GM21529 (cell line): ENCODE measurements at regions not wholly inside any gene's neighbourhood (a gene's known extent, or its start where the extent isn't known, plus 50 kb on each side); places are given as distances from the start of the nearest gene placed in this dataset.
"Not testable (repeated sequence)": the region's sequence is repeated elsewhere in the genome, so short reads cannot be mapped to it uniquely, and the experiment has no call there.

Experiments
- ATAC-seq: cut with Tn5 transposase; IDR thresholded peaks from one replicate; pipeline ENCODE4 v1.9.1; 2021; ENCODE audit not compliant: unreplicated experiment

DNA sequence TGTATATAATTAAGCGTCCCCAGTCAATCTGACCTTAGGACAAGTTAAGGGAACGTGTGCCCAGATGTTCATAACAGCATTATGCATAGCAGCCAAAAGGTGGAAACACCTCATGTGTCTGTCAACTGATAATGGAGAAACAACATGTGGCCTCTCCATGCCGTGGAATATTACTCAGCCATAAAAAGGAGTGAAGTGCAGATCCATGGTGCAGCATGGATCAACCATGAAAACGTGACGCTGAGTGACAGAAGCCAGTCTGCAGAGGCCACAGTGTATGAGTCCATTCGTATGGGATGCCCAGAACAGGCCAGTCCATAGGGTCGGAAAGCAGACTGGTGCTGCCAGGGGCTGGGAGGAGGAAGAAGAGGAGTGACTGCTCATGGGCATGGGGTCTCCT is 161.0 kb upstream of the CIBAR2 start:
- no peak for ATAC-seq

DNA sequence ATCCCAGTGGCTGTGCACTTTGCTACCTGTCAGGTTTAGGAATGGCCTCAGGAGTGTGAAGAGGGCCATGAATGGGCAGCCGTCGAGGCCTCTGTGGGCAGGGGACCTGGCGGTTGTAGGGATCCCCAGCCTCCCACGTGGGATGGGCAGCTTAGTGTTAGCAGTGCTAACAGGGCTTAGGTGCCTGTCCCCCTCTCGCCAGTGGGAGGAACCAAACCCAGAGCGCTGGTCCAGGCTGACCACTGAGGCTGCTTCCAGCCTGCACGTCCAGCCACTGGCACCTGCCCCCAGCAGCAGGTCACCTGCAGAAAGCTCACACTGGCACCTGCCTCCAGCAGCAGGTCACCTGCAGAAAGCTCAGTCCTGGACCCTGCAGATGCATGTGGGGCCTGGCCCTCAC is 162.2 kb upstream of the CIBAR2 start:
- no peak for ATAC-seq

DNA sequence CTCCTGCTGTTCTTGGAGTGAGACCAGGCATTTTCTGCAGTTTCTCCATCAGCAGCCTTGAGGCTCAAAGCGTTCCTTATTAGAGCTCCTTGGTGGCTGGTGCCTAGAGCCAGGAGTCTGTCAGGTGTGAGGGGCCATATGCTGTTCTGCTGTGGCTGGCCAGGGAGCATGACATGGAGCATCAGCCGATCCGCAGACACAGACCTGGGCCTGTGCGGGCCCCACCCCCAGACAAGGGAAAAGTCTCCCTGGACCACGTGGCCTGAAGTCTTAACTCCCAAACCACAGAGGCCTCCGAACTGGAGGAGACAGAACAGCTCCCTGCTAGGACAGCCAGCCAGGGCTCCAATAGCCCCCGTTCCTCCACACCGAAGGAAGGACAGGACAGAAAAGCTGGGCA is 162.7 kb upstream of the CIBAR2 start:
- ATAC-seq: no peak

GRCh38 chr16:85275533-85276249 is 163.4 kb upstream of the CIBAR2 start:
- ATAC-seq: peak; percentile 48

GRCh38 chr16:85276258-85276657 is 164.0 kb upstream of the CIBAR2 start:
- ATAC-seq: no peak

DNA sequence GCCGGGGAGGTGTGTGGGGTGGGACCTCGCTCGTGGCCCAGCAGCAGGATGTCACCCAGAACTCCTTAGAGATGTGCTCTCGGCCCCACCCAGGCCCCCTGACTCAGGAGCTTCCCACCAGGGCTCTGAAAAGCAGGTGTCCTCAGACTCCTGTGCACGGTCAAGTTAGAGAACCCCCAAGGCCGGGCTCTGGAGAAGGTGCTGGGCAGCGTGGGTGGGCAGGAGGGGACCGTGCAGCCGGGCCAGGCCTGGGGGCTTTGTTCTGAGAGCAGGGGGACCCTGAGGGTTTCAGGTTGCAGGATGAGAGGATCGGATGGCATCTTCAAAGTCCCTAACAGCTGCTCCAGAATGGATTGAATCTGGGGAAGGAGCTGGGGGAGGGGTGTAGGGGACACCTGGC is 164.4 kb upstream of the CIBAR2 start:
- ATAC-seq: no peak

- no peak for ATAC-seq
These were observed 166.6 kb upstream of the CIBAR2 start for GRCh38 chr16:85278839-85279238.

GRCh38 chr16:85279402-85279801 is 167.1 kb upstream of the CIBAR2 start:
- ATAC-seq: no peak

- no peak for ATAC-seq
These were observed 167.7 kb upstream of the CIBAR2 start for GRCh38 chr16:85279825-85280545.

GRCh38 chr16:85281181-85281580 is 168.9 kb upstream of the CIBAR2 start:
- no peak for ATAC-seq

DNA sequence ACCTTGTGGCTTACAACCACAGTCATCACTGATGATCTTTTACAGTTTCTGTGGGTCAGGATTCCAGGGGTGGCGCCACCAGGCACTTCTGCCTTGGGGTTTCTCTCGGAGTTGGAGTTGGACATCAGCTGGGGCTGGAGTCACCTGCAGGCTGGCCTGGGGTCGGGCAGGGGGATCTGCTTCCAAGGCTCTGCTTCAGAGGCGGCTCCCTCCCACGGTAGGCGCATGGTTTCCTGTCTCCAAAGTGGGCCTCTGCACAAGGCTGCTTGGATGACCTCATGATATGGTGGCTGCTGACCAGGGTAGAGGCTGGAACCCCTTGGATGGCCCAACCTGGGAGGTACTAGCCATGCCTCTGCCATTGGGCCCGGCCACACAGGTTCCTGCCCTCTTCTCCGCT is 170.6 kb upstream of the CIBAR2 start:
- ATAC-seq: no peak

DNA sequence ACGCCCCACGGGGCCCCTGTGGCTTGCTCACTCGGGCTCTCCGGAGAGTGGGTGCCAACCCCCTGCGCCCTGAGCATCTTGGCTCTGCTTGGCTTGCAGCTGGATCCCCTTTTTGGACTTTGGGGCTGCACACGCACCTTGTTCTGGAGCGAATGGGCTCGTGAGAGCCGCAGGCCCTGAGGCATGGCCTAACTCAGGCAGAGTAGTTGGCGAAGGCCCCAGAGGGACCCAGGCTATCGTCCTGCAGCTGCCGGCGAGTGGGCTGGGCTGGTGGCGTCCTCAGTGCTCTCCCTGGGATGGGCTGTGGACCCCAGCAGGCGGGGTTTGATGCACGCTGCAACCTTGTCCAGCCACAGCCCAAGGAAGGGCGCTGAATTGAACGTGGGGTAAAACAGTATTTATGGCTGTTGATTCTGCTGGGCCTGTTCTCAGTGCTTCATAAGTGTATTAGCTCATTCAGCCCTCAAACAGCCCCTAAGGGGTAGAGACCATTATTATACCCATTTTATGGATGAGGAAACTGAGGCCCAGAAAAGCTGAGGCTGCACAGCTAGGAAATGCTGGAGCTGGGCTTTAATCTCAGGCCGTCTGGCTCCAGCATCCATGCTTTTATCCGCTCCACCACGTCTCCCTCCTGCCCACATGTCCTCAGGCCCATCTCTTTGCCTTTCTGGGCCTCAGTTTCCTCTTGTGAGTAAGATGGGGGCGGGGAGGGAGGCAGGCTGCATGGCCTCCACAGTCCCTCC is 171.2 kb upstream of the CIBAR2 start:
- no peak for ATAC-seq

- no peak for ATAC-seq
These were observed 172.0 kb upstream of the CIBAR2 start for GRCh38 chr16:85284141-85284817.

DNA sequence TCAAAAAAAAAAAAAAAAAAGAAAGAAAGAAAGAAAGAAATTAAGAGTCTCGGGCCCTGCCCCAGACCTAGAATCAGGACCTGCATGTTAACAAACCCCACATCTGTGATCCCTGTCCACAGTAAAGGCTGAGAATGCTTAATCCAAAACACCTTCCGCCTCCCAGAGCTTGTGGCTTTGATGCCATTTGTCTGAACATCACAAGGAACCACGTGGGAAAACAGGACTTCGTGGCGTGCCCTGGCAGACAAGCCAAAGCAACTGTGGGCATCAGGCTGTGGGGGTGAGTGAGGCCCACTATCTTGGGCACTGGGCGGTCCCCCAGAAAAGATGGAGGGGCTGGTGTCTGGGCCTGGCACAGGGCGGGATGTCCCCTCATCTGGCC is 173.4 kb upstream of the CIBAR2 start:
- ATAC-seq: no peak

DNA sequence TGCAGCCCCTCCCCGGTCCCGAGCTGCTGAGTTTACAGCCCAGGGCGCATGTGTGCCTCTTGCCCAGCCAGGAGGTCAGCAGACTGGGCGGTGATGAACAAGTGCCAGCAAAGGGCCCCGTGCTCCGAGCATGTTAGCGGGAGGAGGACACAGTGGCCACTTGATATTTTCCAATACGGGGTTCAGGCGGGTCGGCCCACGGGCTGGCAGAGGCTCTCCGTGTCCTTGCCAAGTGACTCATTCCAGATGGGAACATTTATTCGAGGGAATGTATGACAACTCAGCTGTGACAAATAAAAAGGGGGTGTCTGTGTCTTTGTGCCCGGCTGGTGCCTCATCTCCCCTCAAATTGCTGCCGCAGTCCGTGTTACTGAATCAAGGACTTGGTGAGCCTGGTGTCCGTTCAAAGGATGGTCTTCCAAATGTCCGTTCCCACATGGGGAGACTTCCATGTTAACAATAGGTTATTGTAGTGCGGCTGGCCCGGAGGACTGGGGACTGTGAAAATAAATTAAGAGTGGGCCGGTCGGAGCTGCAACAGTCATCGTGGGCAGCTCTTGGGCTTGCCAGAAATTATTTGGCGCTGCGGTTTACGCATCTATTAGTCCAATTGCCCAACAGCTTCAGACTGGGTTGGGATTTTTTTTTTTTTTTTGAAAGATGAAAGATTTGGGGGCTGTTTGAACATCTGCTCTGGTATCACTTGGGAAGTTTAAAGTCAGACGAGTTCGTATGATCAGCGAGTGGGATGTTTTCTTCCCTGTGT is 174.0 kb upstream of the CIBAR2 start:
- ATAC-seq: no peak

GRCh38 chr16:85286951-85287814 is 174.9 kb upstream of the CIBAR2 start:
- ATAC-seq: no peak

DNA sequence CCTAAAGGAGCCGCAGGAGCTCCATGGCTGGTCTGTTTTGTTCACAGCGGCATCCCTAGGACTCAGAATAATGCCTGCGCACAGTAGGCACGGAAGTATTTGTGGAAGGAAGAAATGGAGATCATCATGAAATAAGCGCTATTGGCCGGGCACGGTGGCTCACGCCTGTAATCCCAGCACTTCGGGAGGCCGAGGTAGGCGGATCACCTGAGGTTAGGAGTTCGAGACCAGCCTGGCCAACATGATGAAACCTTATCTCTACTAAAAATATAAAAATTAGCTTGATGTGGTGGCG is 175.5 kb upstream of the CIBAR2 start:
- ATAC-seq: not testable (repeated sequence)

- ATAC-seq: no peak
These were observed 176.1 kb upstream of the CIBAR2 start for GRCh38 chr16:85288341-85288868.

DNA sequence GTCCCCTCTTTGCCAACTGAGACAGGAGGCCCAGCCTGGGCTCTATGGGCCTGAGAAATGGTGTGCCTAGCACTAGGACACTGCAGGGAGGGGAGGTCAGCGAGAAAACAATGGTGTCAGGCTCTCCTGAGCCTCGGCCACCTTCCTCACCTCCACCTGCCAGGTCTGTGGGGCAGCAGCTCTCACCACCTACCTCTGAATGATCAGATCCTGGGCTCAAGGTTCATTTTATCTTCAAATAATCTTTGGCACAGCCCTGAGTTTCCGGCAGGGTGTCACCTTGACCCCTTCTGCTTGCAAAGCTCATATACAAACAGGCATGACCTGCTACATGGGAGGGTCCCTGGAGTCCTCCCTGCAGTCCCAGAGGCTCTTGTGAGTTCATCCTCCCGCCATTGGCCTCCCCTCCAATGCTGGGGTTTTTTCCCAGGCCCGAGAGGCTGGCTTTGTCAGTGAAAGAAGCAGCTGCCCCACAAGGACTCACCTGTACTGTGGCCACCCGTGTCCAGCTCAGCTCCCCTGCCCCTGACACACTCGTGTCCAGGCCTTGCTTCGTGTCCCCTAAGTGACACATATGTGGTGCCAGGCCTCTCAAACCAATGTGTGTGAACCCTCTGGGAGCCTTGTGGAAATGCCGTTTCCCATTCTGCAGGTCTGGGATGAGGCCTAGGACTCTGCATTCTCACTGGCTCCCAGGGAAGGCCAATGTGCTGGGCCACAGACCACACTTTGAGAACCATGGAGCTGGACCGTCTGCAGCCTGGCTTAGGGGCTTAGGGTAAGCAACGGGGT is 176.8 kb upstream of the CIBAR2 start:
- ATAC-seq: no peak
